H1 (cell line): ENCODE measurements at regions not wholly inside any gene's neighbourhood (a gene's known extent, or its start where the extent isn't known, plus 50 kb on each side); places are given as distances from the start of the nearest gene placed in this dataset.

ENCODE experiments used
- KDM1A ChIP-seq: fragments of 200-600, 300-600 bp; sonication (generic); IDR thresholded peaks from 2 replicates; pipeline ENCODE4 v1.7.1; 2016; ENCODE audit warnings: mild to moderate bottlenecking, low read length, borderline replicate concordance
- MAFK ChIP-seq: IDR thresholded peaks from 2 replicates; pipeline ENCODE4 v1.6.1; 2012; ENCODE audit warnings: low read depth, mild to moderate bottlenecking, improper control_type of control experiment, low read length
- RAD21 ChIP-seq, 2 experiments: IDR thresholded peaks in 1 of 2; conservative IDR thresholded peaks in 1 of 2; 2 replicates each; pipeline ENCODE4 v1.6.1; 2011; ENCODE audit warnings: low read depth in 2 of 2, low read length in 2 of 2, improper control_type of control experiment in 1 of 2, inconsistent platforms in 1 of 2, mild to moderate bottlenecking in 1 of 2, moderate library complexity in 1 of 2
- ZNF274 ChIP-seq: IDR thresholded peaks from 2 replicates; pipeline ENCODE4 v1.7.0; 2012; ENCODE audit warnings: low read length, borderline replicate concordance; ENCODE audit errors: extremely low read depth
- TF ChIP-seq, protein P1 (sequence below): IDR thresholded peaks from 2 replicates; pipeline ENCODE4 v1.6.1; 2011; ENCODE audit warnings: low read depth, mild to moderate bottlenecking, low read length; ENCODE audit not compliant: insufficient read depth
- TF ChIP-seq, protein P2 (sequence below), 3 experiments: IDR thresholded peaks; 1 replicate in 2 of 3; 2 replicates in 1 of 3; pipeline versions ENCODE4 v1.5.1 to v1.6.1; 2011; ENCODE audit warnings: low read length in 3 of 3, mild to moderate bottlenecking in 3 of 3, inconsistent platforms in 2 of 3, low read depth in 1 of 3, moderate library complexity in 1 of 3; ENCODE audit not compliant: insufficient read depth in 1 of 3; ENCODE audit errors: control extremely low read depth in 1 of 3

DNA sequence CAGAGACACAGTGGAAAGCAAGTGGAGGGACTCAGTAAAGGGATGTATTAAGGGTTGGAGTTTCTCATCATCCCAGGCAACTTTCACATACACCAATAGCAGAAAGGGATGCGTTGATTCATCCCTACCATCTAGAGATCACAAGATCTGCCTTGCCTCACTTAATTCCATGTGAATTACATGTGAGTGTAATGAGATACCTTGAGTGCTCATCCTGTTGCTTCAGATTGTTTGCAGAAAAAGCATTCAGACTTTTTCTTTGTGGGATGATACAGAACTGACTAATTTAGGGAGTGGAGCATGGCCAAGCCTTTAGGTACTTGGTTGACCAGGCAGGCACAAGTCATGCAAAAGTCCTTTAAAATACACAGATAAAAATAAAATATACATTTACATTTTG is 124.8 kb upstream of the SLIT2 start:
- TF ChIP-seq, protein P1, sequence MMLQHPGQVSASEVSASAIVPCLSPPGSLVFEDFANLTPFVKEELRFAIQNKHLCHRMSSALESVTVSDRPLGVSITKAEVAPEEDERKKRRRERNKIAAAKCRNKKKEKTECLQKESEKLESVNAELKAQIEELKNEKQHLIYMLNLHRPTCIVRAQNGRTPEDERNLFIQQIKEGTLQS, result no peak
- TF ChIP-seq, protein P2, sequence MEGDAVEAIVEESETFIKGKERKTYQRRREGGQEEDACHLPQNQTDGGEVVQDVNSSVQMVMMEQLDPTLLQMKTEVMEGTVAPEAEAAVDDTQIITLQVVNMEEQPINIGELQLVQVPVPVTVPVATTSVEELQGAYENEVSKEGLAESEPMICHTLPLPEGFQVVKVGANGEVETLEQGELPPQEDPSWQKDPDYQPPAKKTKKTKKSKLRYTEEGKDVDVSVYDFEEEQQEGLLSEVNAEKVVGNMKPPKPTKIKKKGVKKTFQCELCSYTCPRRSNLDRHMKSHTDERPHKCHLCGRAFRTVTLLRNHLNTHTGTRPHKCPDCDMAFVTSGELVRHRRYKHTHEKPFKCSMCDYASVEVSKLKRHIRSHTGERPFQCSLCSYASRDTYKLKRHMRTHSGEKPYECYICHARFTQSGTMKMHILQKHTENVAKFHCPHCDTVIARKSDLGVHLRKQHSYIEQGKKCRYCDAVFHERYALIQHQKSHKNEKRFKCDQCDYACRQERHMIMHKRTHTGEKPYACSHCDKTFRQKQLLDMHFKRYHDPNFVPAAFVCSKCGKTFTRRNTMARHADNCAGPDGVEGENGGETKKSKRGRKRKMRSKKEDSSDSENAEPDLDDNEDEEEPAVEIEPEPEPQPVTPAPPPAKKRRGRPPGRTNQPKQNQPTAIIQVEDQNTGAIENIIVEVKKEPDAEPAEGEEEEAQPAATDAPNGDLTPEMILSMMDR (IDR thresholded peaks at IDR 0.05; ENCODE audit: control extremely low read depth in 1 of 3, insufficient read depth in 1 of 3, low read depth in 1 of 3, low read length in 3 of 3), result no peak
- TF ChIP-seq MAFK (no peak), KDM1A (no peak), ZNF274 (no peak), RAD21 (IDR thresholded peaks at IDR 0.05 in 1 of 2, conservative IDR thresholded peaks at IDR 0.05 in 1 of 2; ENCODE audit: low read depth in 2 of 2, low read length in 2 of 2) (no peak)
